HCT116 (cell line): ENCODE measurements at regions not wholly inside any gene's neighbourhood (a gene's known extent, or its start where the extent isn't known, plus 50 kb on each side); places are given as distances from the start of the nearest gene placed in this dataset.
A peak's percentile ranks its signal among the peaks of the same experiment; 100 is the strongest.
"Not testable (repeated sequence)": the region's sequence is repeated elsewhere in the genome, so short reads cannot be mapped to it uniquely, and the experiment has no call there.

Experiments
- ATAC-seq: fragments of 200-7000 bp; cut with Tn5 transposase; 2 replicates; pipeline ENCODE4 v1.9.1; 2020; ENCODE audit warnings: mild to moderate bottlenecking, moderate library complexity
- BruUV-seq: library from RNA; stranded (reverse); fragments of 400-500 nt; replicated peaks from 2 replicates; lab custom pipeline; 2021; lab: Mats Ljungman, UMichigan
- CTCF ChIA-PET: fragments of 300-600 bp; sonication (Branson Sonifier 250); formaldehyde crosslinking; loops from one replicate; lab custom pipeline; 2021; ENCODE audit warnings: antibody characterized with exemption; lab: Charles Lee
- POLR2A ChIA-PET: fragments of 300-600, 350-600 bp; sonication (Branson Sonifier 250); formaldehyde crosslinking; loops from one replicate; lab custom pipeline; 2021; ENCODE audit warnings: antibody characterized with exemption; lab: Charles Lee
- RAD21 ChIA-PET, 2 experiments: fragments of 300-600 bp; sonication (Branson Sonifier 250); formaldehyde crosslinking; loops; one replicate each; lab custom pipeline; 2023; ENCODE audit warnings: low total read pairs in 2 of 2; ENCODE audit not compliant: uncharacterized antibody in 2 of 2, unreplicated experiment in 2 of 2, low non-redundant PET in 1 of 2; lab: Charles Lee
- DNase-seq: peaks from one replicate; pipeline ENCODE4 v3.0.0-alpha.2; 2010; ENCODE audit warnings: low read depth, low spot score
- H2AFZ ChIP-seq: fragments of 200-600 bp; shearing (Covaris generic), sonication (generic); 2 replicates; pipeline ENCODE4 v1.6.1; 2017; ENCODE audit warnings: low read depth, mixed run types, mixed read lengths, antibody characterized with exemption, low read length; ENCODE audit not compliant: poor library complexity, severe bottlenecking
- H3K27ac ChIP-seq: 2 replicates; pipeline ENCODE4 v1.5.1; 2012; ENCODE audit warnings: low read depth, low read length
- H3K27me3 ChIP-seq: fragments of 200-600 bp; sonication (generic); 2 replicates; pipeline ENCODE4 v1.6.1; 2016; ENCODE audit warnings: mixed run types, low read length, mixed read lengths; ENCODE audit not compliant: insufficient read depth
- H3K36me3 ChIP-seq, 2 experiments: fragments of 200-500 bp in 1 of 2; fragments of 200-600 bp in 1 of 2; sonication (Bioruptor generic) in 1 of 2; sonication (generic) in 1 of 2; 2 replicates each; pipeline versions ENCODE4 v1.5.1 to v1.6.1; 2014 to 2016; ENCODE audit warnings: low read length in 2 of 2, inconsistent platforms in 1 of 2, mixed read lengths in 1 of 2, mixed run types in 1 of 2; ENCODE audit not compliant: insufficient read depth in 2 of 2, control insufficient read depth in 1 of 2
- H3K4me1 ChIP-seq, 2 experiments: fragments of 200-600 bp in 1 of 2; sonication (generic) in 1 of 2; 2 replicates each; pipeline versions ENCODE4 v1.5.1 to v1.6.1; 2012 to 2017; ENCODE audit warnings: low read length in 2 of 2, inconsistent platforms in 1 of 2, mild to moderate bottlenecking in 1 of 2, mixed read lengths in 1 of 2, mixed run types in 1 of 2, moderate library complexity in 1 of 2; ENCODE audit not compliant: insufficient read depth in 2 of 2, control insufficient read depth in 1 of 2
- H3K4me2 ChIP-seq: fragments of 200-600 bp; sonication (generic); 2 replicates; pipeline ENCODE4 v1.6.1; 2017; ENCODE audit warnings: mixed run types, low read length, mixed read lengths
- H3K4me3 ChIP-seq, 2 experiments: fragments of 200-600 bp in 1 of 2; sonication (generic) in 1 of 2; replicated peaks in 1 of 2; 2 replicates each; pipeline ENCODE4 v1.5.1; 2011 to 2016; ENCODE audit warnings: low read length in 2 of 2, control low read depth in 1 of 2, low read depth in 1 of 2, mild to moderate bottlenecking in 1 of 2, mixed read lengths in 1 of 2, mixed run types in 1 of 2
- H3K79me2 ChIP-seq: fragments of 200-600 bp; sonication (generic); 2 replicates; pipeline ENCODE4 v1.6.1; 2017; ENCODE audit warnings: mild to moderate bottlenecking, mixed run types, low read length, moderate library complexity, mixed read lengths; ENCODE audit not compliant: insufficient read depth
- H3K9ac ChIP-seq: fragments of 200-600 bp; sonication (generic); 2 replicates; pipeline ENCODE4 v1.6.1; 2016; ENCODE audit warnings: low read length, mixed read lengths
- H3K9me2 ChIP-seq: fragments of 200-600 bp; sonication (generic), shearing (Covaris generic); 2 replicates; pipeline ENCODE4 v1.6.1; 2017; ENCODE audit warnings: mixed run types, mild to moderate bottlenecking, moderate library complexity; ENCODE audit not compliant: insufficient read depth
- H3K9me3 ChIP-seq, 2 experiments: fragments of 200-500 bp in 1 of 2; fragments of 200-600 bp in 1 of 2; sonication (Bioruptor generic) in 1 of 2; sonication (generic) in 1 of 2; 2 replicates each; pipeline ENCODE4 v1.6.1; 2014 to 2017; ENCODE audit warnings: low read length in 2 of 2, mixed read lengths in 2 of 2, inconsistent platforms in 1 of 2, low read depth in 1 of 2, mild to moderate bottlenecking in 1 of 2, mixed run types in 1 of 2, moderate library complexity in 1 of 2; ENCODE audit not compliant: control insufficient read depth in 1 of 2, insufficient read depth in 1 of 2
- H4K20me1 ChIP-seq: fragments of 200-600 bp; sonication (generic), shearing (Covaris generic); 2 replicates; pipeline ENCODE4 v1.6.1; 2017; ENCODE audit warnings: mixed run types, mild to moderate bottlenecking, moderate library complexity; ENCODE audit not compliant: insufficient read depth
- CEBPB ChIP-seq: IDR thresholded peaks from 2 replicates; pipeline ENCODE4 v1.6.1; 2012; ENCODE audit warnings: low read depth
- FOSL1 ChIP-seq: IDR thresholded peaks from 2 replicates; pipeline ENCODE4 v1.6.1; 2012; ENCODE audit warnings: low read depth
- MAX ChIP-seq: IDR thresholded peaks from 2 replicates; pipeline ENCODE4 v1.6.1; 2012
- RAD21 ChIP-seq: IDR thresholded peaks from 2 replicates; pipeline ENCODE4 v1.6.1; 2012; ENCODE audit warnings: low read depth, mild to moderate bottlenecking
- SIN3A ChIP-seq: IDR thresholded peaks from 2 replicates; pipeline ENCODE4 v1.6.1; 2012; ENCODE audit warnings: low read depth
- SP1 ChIP-seq: IDR thresholded peaks from 2 replicates; pipeline ENCODE4 v1.6.1; 2012; ENCODE audit warnings: low read depth
- intact Hi-C: fragments of 100-400 bp; cut with micrococcal nuclease; formaldehyde crosslinking; loops from 2 replicates; pipeline ENCODE4 v1.10.0; 2022

- Histone ChIP-seq H3K4me3 (no peak overlapping the region), H3K9me3 (no peaks in the 10 kb centered on the region), H4K20me1 (no peaks in the 10 kb centered on the region), H3K9ac (no peak overlapping the region), H3K4me2 (no peak overlapping the region), H3K36me3 (no peaks in the 10 kb centered on the region), H3K9me2 (no peaks in the 10 kb centered on the region), H3K79me2 (no peaks in the 10 kb centered on the region), H3K4me1 (no peaks in the 10 kb centered on the region), H3K27me3 (no peaks in the 10 kb centered on the region), H3K27ac (no peak overlapping the region), H2AFZ (no peak overlapping the region)
- no peak for DNase-seq
- POLR2A ChIA-PET: no interaction called here
- RAD21 ChIA-PET: no interaction called here
- no peak for ATAC-seq
- CTCF ChIA-PET: no interaction called here
- TF ChIP-seq SP1: no peak
- no peak for TF ChIP-seq SIN3A
- no peak for TF ChIP-seq RAD21
- TF ChIP-seq MAX: no peak
- TF ChIP-seq CEBPB: no peak
- TF ChIP-seq FOSL1: no peak
- BruUV-seq: no TSS peak
- intact Hi-C loops: no loop called here
Measured at GRCh38 chr4:3607690-3608552, 75.7 kb upstream of the LRPAP1 start.

- H3K9me2 ChIP-seq, H3K79me2 ChIP-seq, H3K9me3 ChIP-seq, intact Hi-C loops, H3K36me3 ChIP-seq, RAD21 ChIA-PET, BruUV-seq, CTCF ChIA-PET, POLR2A ChIA-PET, DNase-seq, H3K4me1 ChIP-seq, H3K27ac ChIP-seq, H3K4me2 ChIP-seq, H2AFZ ChIP-seq, H3K4me3 ChIP-seq, H3K27me3 ChIP-seq, H3K9ac ChIP-seq, H4K20me1 ChIP-seq: not testable (repeated sequence)
- ATAC-seq: peak; percentile 37
Measured at GRCh38 chr4:3606850-3607249, 74.6 kb upstream of the LRPAP1 start.

GRCh38 chr4:3606271-3606670, 74.0 kb upstream of the LRPAP1 start:
- H3K36me3 ChIP-seq, intact Hi-C loops, ATAC-seq, DNase-seq, H3K27me3 ChIP-seq, H3K9ac ChIP-seq, RAD21 ChIA-PET, BruUV-seq, H3K4me3 ChIP-seq, POLR2A ChIA-PET, H3K27ac ChIP-seq, H3K79me2 ChIP-seq, H3K9me3 ChIP-seq, H2AFZ ChIP-seq, H3K9me2 ChIP-seq, H3K4me1 ChIP-seq, H3K4me2 ChIP-seq, CTCF ChIA-PET, H4K20me1 ChIP-seq: not testable (repeated sequence)
